ENCODE measurements at regions not wholly inside any gene's neighbourhood (a gene's known extent, or its start where the extent isn't known, plus 50 kb on each side); places are given as distances from the start of the nearest gene placed in this dataset.
"Not testable (repeated sequence)": the region's sequence is repeated elsewhere in the genome, so short reads cannot be mapped to it uniquely, and the experiment has no call there.

- in situ Hi-C loops (cut with MboI; ENCODE audit: low pct_ligation_motif_present in 1 of 4, low pct_unique_long_range_greater_than_20kb in 1 of 4, low sequenced_read_pairs in 3 of 4): no loop called here
- H3K27ac ChIP-seq: no peak overlapping the region
- no peaks in the 10 kb centered on the region for H3K36me3 ChIP-seq
- H3K9me3 ChIP-seq: no peaks in the 10 kb centered on the region
- no peak overlapping the region for H3K4me3 ChIP-seq
- WGBS, 2 donors (ENCODE audit: low coverage in 1 of 2): 38 to 51% methylated on average over 3 of the region's 3 CpGs
- H3K4me1 ChIP-seq: no peaks in the 10 kb centered on the region
- TF ChIP-seq EP300 (IDR thresholded peaks at IDR 0.05; ENCODE audit: low read depth) (no peak), POLR2AphosphoS5 (IDR thresholded peaks at IDR 0.05) (no peak), POLR2A (IDR thresholded peaks at IDR 0.05) (no peak), CTCF (IDR thresholded peaks at IDR 0.05) (no peak)
- no peaks in the 10 kb centered on the region for H3K27me3 ChIP-seq
- DNase-seq: no peak
- intact Hi-C loops (cut with DNase I; ENCODE audit: low total_unique reads): no loop called here
Measured at GRCh38 chr4:132334081-132334480, 815.0 kb upstream of the PCDH10 start.

GRCh38 chr4:132344924-132345828 lies 803.9 kb upstream of the PCDH10 start:
- Histone ChIP-seq H3K27ac (no peak overlapping the region), H3K27me3 (no peaks in the 10 kb centered on the region), H3K4me3 (no peak overlapping the region), H3K4me1 (no peaks in the 10 kb centered on the region), H3K36me3 (no peaks in the 10 kb centered on the region), H3K9me3 (no peaks in the 10 kb centered on the region)
- in situ Hi-C loops (cut with MboI; ENCODE audit: low pct_ligation_motif_present in 1 of 4, low pct_unique_long_range_greater_than_20kb in 1 of 4, low sequenced_read_pairs in 3 of 4) (no loop called here), intact Hi-C loops (cut with DNase I; ENCODE audit: low total_unique reads) (no loop called here)
- TF ChIP-seq POLR2AphosphoS5 (IDR thresholded peaks at IDR 0.05) (no peak), POLR2A (IDR thresholded peaks at IDR 0.05) (no peak), EP300 (IDR thresholded peaks at IDR 0.05; ENCODE audit: low read depth) (no peak), CTCF (IDR thresholded peaks at IDR 0.05) (no peak)
- DNase-seq: no peak
- 86 to 95% methylated on average over 5 to 31 of the region's 32 CpGs for WGBS, 2 donors (ENCODE audit: low coverage in 1 of 2)

GRCh38 chr4:132346016-132346415 lies 803.1 kb upstream of the PCDH10 start:
- no peak overlapping the region for H3K4me3 ChIP-seq
- intact Hi-C loops (cut with DNase I; ENCODE audit: low total_unique reads) (no loop called here), in situ Hi-C loops (cut with MboI; ENCODE audit: low pct_ligation_motif_present in 1 of 4, low pct_unique_long_range_greater_than_20kb in 1 of 4, low sequenced_read_pairs in 3 of 4) (no loop called here)
- no peaks in the 10 kb centered on the region for H3K36me3 ChIP-seq
- H3K27ac ChIP-seq: no peak overlapping the region
- H3K4me1 ChIP-seq: no peaks in the 10 kb centered on the region
- WGBS, 2 donors (ENCODE audit: low coverage in 1 of 2): 80 to 89% methylated on average over 1 of the region's 1 CpG
- no peak for DNase-seq
- TF ChIP-seq POLR2A (IDR thresholded peaks at IDR 0.05): no peak
- no peak for TF ChIP-seq CTCF (IDR thresholded peaks at IDR 0.05)
- TF ChIP-seq POLR2AphosphoS5 (IDR thresholded peaks at IDR 0.05): no peak
- no peaks in the 10 kb centered on the region for H3K9me3 ChIP-seq
- no peaks in the 10 kb centered on the region for H3K27me3 ChIP-seq

GRCh38 chr4:132351606-132352005 lies 797.5 kb upstream of the PCDH10 start:
- in situ Hi-C loops (cut with MboI; ENCODE audit: low pct_ligation_motif_present in 1 of 4, low pct_unique_long_range_greater_than_20kb in 1 of 4, low sequenced_read_pairs in 3 of 4); H3K36me3 ChIP-seq; DNase-seq; H3K4me1 ChIP-seq; intact Hi-C loops (cut with DNase I; ENCODE audit: low total_unique reads); H3K9me3 ChIP-seq; H3K4me3 ChIP-seq; H3K27ac ChIP-seq; H3K27me3 ChIP-seq: not testable (repeated sequence)
- 41 to 57% methylated on average over 3 of the region's 3 CpGs for WGBS, 2 donors (ENCODE audit: low coverage in 1 of 2)

- H3K36me3 ChIP-seq: no peaks in the 10 kb centered on the region
- no peak overlapping the region for H3K4me3 ChIP-seq
- intact Hi-C loops (cut with DNase I; ENCODE audit: low total_unique reads) (no loop called here), in situ Hi-C loops (cut with MboI; ENCODE audit: low pct_ligation_motif_present in 1 of 4, low pct_unique_long_range_greater_than_20kb in 1 of 4, low sequenced_read_pairs in 3 of 4) (no loop called here)
- H3K27ac ChIP-seq: no peak overlapping the region
- H3K4me1 ChIP-seq: no peaks in the 10 kb centered on the region
- WGBS, 2 donors (ENCODE audit: low coverage in 1 of 2): 78 to 88% methylated on average over 1 to 2 of the region's 2 CpGs
- H3K27me3 ChIP-seq: no peaks in the 10 kb centered on the region
- DNase-seq: no peak
- H3K9me3 ChIP-seq: peaks cover 0 to 2% of the 10 kb centered on the region in 2 donors
- no peak for TF ChIP-seq CTCF (IDR thresholded peaks at IDR 0.05)
- no peak for TF ChIP-seq POLR2A (IDR thresholded peaks at IDR 0.05)
- no peak for TF ChIP-seq POLR2AphosphoS5 (IDR thresholded peaks at IDR 0.05)
- TF ChIP-seq EP300 (IDR thresholded peaks at IDR 0.05; ENCODE audit: low read depth): no peak
Measured at GRCh38 chr4:132382243-132382642, 766.9 kb upstream of the PCDH10 start.
